NOMO-1 treated with dmso at 0.1 percent for 144 hours (cell line): ENCODE measurements at regions not wholly inside any gene's neighbourhood (a gene's known extent, or its start where the extent isn't known, plus 50 kb on each side); places are given as distances from the start of the nearest gene placed in this dataset.
"Not testable (repeated sequence)": the region's sequence is repeated elsewhere in the genome, so short reads cannot be mapped to it uniquely, and the experiment has no call there.

Source experiments
- DNase-seq: peaks from one replicate; lab custom pipeline; 2025; ENCODE audit not compliant: unreplicated experiment; lab: John Stamatoyannopoulos, UW

DNA sequence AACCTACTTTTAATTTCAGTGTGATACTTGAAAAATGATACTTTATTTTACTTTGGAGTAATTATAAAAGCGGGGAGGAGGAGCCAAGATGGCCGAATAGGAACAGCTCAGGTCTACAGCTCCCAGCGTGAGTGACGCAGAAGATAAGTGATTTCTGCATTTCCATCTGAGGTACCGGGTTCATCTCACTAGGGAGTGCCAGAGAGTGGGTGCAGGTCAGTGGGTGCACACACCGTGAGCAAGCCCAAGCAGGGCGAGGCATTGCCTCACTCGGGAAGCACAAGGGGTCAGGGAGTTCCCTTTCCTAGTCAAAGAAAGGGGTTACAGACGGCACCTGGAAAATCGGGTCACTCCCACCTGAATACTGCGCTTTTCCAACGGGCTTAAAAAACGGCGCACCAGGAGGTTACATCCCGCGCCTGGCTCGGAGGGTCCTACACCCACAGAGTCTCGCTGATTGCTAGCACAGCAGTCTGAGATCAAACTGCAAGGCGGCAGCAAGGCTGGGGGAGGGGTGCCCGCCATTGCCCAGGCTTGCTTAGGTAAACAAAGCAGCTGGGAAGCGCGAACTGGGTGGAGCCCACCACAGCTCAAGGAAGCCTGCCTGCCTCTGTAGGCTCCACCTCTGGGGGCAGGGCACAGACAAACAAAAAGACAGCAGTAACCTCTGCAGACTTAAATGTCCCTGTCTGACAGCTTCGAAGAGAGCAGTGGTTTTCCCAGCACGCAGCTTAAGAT is 640.3 kb downstream of the EPHA3 start:
- not testable (repeated sequence) for DNase-seq

DNA sequence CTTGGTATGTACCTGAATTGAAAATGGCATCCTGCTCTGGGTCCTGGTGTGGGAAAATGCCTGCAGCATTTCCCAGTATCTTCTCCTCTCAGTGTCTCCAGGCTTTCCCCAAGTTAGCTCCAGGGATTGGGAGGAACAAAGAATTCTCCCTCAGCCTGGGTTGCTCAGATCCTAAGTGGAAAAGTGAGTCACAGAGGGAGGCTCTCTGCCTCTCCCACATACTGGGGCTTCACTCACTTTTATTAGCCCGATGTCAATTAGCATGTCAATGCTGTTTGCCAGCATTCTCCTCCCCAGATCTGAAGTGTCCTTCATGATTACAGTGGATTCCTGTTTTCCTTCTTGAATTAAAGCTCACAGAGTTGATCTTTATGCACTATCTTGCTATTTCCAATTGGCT is 655.0 kb downstream of the EPHA3 start:
- no peak for DNase-seq

DNA sequence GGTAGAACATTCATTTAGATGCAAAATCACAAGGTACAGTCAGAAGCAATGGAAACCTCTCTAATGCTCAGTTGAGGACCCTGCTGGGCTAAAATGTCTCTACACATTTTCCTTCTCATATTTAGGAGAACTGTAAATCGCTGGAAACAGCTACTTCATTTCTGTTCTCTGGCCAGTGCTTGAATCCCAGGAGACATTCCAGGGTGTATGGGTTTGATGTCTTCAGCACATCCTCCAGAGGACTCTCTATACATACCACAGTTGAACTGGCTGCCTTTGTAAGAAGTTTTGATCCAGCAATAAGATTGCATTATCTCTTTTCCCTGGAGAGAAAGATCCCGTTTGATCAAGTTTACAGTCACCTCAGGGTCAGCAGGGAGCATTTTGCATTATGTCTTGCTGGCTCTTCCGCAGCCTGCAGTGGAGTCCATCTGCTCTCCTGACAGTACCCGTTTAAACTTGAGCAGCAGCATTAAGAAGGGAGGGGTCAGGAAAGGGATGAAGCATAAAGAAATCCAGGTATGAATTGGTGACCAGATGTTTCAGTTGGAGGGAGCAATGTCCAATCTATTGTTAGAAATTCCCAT is 676.0 kb downstream of the EPHA3 start:
- DNase-seq: no peak

DNA sequence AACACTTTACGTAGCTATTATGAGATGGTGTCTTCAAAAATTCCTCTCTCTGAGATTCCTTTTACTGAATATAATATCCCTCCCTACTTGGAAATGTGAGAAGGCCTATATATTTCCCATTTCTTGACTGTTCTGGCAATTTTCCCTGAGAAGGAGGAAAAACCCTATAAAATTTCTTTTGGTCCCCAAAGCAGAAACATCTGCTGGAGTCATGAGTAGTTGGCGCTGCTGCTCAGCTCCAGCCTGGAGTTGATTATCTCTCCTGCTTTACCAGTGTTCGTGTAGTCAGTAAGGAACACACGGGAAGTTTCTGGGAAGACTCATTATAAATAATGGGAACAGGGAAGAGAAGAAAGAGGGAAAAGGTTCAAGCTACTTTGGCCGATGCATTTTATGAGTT is 680.1 kb downstream of the EPHA3 start:
- no peak for DNase-seq

DNA sequence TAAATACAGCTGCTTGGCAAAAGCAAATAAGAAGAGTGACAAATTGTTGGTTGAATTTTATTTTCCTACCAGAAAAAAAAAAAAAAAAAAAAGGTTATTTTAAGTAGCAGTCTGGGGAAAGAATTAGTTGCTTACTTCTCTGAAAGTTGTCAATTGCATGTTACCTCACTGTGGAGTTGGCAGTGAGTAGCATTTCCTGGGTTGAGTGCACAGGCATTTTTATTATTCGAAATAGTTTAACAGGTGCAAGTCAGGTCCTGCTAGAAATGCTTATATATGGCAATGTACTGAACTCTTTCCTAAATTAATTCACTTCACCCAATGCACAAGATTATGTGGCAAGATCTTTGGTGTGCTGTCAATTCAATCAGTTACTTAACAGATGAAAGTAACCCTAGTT is 680.6 kb downstream of the EPHA3 start:
- DNase-seq: no peak

DNA sequence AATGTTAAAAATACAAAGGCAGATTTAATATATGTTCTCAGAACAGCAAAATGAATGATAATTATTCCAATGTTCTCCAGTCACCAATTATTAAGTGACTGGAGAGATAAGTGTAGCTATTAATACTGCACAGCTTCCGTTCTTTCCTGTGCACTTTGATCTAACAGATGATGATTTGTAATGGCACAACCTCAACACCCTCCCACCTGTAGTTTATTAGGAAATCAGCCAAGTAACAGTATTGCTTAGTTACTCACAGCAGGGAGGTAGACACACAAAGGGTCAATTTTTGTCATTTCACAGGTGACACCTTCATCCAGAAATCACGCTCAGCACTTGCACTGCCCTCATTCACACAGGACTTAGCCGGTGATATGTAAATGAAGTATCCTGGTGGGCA is 688.1 kb downstream of the EPHA3 start:
- DNase-seq: no peak

DNA sequence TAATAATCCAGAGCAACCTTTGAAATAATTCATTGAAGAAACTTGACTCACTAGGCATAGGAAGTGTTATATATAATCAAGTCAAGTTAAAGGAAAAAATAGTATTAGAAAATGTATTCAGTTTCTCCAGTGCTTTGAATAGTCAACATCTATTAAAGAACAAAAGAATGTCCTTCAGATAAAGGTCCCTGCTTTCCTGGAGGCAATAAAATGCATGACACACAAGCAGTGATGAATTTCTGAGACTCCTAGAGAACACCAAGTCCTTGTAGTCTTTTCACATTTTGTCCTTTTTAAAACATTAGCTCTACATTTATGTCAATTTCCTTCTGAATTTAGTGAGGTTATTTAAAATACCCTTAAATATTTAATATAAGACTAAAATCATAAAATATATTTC is 695.5 kb downstream of the EPHA3 start:
- no peak for DNase-seq

DNA sequence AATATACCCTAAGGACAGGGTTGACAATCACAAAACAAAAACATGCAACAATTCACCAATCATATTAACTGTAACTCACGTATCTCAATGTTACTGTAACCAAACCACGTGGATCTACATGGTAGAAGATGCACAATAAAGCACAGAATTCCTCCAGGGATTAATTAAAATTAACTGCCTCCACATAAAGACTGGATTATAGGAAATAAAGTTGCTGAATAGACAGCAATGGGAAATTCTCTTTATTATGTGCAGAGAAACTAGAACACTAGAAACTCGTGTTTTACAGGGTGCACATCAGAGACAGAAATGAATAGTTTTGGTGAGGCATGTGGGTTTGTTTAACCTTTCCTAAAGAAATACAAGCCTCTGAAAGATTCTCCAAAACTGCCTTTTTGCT is 696.3 kb downstream of the EPHA3 start:
- no peak for DNase-seq

DNA sequence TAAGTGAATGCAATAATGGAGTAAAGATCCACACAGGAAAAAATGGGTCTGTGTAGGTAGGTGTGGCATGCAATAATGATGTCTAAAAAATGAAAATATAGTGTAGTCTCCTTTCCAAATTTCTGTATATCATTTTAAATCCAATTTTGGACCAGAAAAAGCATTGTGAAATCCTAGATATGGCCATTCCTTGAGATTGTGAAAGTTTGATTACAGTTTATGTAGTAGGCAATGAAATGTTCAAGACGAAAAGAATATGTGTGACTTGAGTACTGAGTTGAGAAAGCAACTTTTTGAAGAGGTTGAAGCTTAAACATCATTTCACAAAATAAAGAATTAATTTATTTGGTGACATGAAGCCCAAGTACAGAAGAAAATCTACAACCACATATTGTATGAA is 698.7 kb downstream of the EPHA3 start:
- DNase-seq: no peak

DNA sequence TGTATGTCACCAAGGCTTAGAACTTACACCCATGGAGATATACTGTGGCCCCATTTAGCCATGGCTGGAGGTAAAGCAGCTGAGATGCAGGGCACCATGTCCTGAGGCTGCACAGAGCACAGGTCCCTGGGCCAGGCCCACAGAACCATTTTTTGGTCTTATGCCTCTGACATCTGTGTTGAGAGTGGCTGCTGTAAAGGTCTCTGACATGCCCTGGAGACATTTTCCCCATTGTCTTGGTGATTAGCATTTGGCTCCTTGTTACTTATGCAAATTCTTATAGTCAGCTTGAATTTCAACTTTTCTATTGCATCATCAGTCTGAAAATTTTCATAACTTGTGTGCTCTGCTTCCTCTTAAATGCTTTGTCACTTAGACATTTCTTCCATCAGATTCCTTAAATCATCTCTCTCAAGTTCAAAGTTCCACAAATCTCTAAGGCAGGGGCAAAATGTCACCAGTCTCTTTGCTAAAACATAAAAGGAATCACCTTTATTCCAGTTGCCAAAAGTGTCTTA is 701.3 kb downstream of the EPHA3 start:
- DNase-seq: no peak

DNA sequence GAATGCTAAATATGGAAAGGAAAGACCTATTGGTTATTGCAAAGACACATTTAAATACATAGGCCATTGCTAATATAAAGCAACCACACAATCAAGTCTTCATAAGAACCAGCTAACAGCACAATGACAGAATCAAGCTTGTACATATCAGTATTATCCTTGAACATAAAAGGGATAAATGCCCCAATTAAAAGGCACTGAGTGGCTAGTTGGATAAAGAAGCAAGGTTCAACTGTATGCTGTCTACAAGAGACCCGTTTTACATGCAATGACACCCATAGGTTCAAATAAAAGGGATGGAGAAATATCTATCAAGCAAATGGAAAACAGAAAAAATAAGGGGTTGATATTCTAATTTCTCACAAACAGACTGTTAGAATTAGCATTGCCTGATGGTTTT is 706.1 kb downstream of the EPHA3 start:
- no peak for DNase-seq

DNA sequence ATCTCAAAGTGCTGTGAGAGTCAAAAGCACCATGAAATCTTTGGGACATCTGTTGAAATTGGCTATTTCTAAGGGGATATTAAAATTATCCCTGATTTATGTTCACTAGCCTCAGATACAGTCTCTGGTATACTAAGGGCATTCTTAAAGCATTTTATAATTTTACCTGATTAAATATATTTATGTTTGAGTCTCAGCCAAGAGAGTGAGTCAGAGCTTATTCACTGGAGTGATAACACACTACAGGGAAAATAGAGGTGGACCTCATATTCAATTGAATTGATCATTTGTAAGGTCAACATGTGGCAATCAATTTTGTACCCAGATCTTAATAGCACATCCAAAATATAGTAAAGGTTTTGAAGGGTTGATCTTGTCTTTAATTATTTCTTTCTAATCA is 733.6 kb downstream of the EPHA3 start:
- DNase-seq: no peak

DNA sequence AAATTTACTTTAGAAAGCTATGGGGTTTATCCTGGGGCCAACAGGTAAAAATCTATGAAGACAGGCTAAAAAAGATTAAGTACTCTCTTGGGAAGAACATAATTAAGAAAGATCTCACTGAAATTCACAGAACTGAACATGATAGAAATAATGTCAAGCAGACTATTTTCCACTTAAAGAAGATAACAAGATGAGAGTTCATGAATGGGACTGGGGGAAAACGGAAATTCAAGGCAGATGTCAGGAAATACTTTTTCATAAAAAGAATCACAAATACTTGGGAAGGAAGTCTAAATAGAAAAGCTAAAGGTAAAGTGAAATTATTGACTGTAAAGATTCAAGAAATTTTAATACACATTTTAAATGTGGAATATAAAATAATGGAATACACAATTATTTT is 737.6 kb downstream of the EPHA3 start:
- no peak for DNase-seq

DNA sequence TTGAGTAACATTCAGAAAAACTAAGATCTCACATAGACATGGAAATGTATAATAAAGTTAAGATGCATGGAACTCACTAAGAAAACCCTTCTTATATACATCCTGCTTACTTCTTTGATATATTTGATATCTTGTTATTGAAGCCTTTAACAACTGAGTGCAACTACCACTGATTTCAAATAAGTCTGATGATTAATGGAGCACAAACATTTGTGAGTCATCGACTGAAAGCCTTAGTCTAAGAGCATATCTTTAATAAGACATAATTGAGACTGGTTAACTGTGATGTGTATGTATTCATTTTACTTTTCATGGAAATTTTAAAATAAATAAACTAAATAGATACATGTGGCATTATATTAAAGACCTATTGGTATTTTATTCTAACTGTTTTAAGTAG is 740.5 kb downstream of the EPHA3 start:
- DNase-seq: no peak

DNA sequence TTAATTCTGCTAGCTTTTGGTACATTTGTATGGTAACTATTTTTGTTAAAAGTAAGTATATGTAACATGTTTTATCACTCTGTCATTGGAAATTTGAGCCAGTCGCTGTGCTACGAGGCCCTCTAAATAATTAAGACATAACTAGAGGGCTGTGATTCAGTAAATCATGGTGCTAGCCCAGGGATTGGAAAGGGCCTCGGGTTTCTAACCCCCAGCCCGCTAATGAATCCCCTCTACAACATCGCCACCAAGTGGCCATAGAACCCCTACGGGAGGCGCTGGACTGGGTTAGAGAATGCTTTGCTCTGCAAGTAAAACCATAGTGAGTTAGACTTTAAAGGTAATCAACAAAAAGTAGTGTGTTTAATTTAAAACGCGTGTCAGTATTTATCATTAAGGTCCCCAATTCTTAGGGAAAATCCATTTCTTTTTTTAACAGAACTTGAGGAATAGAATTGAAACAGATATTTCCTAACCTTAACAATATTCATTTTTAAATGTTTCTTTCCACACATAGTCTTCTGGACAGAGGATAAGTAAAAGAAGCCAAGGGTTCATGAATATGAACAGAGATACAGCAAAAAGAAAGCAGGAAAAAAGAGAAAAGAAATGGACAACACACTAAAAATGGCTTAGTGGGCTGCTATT is 744.7 kb downstream of the EPHA3 start:
- DNase-seq: no peak

DNA sequence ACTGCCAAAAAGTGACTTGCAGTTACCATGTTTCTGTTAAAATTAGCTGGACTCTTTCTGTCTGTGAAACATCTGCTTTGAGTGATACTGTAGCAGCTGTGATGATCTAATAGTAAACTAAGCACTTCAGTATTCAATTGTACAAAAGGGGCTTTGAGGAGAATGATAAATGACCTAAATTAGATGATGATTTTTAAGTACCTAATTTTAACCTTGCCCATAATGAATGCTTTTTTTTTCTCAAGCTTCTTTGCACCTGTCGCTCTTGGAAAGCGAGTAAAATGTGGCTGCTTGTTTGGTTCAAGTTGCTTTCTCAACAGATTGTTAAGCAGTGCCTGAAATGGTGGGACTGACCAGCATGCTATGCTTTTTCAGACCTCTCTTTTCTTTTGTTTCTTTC is 752.3 kb downstream of the EPHA3 start:
- no peak for DNase-seq

DNA sequence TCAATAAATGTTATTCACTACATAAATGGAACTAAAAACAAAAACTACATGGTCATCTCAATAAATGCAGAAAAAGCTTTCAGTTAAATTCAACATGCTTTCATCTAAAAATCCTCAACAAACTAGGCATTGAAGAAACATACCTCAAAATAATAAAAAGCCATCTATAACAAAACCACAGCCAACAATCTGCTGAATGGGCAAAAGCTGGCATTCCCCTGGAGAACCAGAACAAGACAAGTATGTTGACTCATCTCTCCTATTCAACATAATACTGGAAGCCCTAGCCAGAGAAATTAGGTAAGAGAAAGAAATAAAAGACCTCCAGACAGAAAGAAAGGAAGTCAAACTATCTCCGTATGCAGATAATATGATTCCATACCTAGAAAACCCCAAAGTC is 759.9 kb downstream of the EPHA3 start:
- no peak for DNase-seq

DNA sequence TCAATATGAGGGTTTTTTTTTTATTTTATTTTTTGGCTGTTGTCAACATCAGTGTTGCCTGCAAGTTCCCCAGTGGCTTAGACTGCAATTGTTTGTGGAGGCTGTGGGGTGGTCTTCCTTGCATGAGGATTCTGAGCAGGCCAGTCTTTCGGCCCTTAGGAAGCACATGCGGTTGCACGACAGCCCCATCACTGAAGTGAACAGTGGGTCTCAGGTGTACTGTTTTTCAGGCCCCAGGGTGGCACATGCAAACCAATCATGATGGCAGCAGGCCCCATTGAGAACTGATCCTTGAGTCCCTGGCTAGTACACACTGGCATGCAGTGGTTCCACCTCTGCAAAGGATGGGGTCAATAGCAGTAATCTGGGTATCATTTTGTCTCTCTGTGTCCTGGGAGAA is 768.7 kb downstream of the EPHA3 start:
- DNase-seq: no peak

DNA sequence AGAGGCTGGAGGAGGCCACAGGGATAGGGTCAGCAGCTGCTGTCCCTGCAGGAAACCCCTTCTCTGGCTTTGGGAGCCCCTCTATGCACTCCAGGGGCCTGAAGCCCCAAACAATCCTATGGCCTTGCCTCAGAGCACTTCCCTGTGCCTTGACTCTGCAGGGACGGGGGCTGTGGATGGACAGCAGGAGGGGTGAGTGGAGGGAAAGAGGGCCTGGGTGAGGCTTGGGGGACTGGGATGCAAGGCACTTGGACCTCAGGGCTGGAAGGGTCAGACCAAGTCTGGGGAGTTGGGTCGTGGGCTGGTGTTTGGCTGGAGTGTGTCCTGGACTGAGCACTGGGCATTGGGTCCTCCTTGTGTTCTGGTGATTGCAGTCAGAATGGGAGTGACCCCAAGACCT is 769.8 kb downstream of the EPHA3 start:
- DNase-seq: no peak

DNA sequence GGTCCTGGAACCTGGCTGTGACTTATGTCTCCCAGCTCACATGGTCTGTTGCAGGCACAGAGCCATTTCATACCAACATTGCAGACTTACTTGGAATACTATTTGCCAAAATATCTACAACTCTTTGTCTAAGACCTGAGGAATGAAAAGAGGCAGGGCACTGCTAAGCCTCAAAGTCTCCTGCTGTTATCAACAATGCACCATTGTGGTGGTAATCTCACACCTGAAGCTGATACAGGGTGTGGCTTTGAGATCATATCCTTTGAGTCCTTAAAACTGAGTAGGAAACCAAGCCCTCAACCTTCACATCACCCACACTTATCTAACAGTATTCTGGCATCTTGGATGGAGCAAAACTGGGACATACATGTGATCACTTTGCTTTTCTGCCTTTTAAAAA is 782.0 kb downstream of the EPHA3 start:
- no peak for DNase-seq

DNA sequence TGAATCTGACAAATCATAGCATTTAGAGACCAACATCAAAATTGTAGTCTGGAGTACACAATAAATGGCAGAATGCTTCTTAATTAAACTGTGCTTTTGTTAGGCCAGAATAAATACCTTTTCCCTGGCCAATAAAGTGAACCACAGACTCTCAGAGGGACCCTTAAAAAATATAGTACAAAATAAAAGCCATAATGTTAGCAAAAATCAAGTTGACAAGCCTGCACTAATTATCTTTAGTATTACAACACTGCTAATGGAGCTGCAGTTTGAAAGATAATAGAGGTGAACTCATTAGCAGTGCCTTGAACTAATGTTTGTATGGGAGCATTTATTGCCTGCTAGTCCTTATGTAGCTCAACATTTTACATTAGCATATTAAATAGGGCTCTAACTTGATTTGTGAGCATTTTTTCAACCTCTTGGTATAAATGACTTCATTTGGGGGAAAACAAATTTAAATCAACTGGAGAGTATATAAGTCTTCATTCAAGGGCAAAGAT is 801.3 kb downstream of the EPHA3 start:
- no peak for DNase-seq

DNA sequence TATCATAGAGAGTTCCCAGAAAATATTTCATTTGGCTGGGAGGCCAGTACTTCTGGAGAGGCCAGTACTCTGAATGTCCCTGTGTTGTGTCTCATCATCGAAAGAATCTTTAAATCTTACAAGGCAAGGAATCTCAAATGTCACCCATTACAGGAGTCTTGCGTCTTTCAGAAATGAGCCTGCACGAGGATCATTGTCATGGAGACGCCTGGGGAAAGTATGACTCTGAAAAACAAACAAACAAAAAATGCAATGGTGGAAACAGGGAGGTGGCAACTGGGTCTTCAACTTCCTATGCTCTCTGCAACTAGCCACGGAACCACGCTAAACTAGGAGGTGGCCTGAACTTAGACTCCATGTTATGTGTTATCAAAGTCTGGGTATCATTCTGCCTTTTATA is 804.6 kb downstream of the EPHA3 start:
- DNase-seq: no peak
